Stomach (tissue), 8 donors: ENCODE measurements at regions not wholly inside any gene's neighbourhood (a gene's known extent, or its start where the extent isn't known, plus 50 kb on each side); places are given as distances from the start of the nearest gene placed in this dataset.

Experiments used
- DNase-seq, 2 donors: peaks; one replicate each; pipeline versions ENCODE4 v3.0.0 to v3.0.0-alpha.2; 2013 to 2019
- H3K27ac ChIP-seq, 5 donors: fragments of 200-600 bp in 4 of 5; sonication (generic) in 4 of 5; one replicate each; pipeline ENCODE4 v1.5.1; 2013 to 2019; ENCODE audit warnings: mild to moderate bottlenecking in 1 of 5, moderate library complexity in 1 of 5
- H3K27me3 ChIP-seq, 3 donors: fragments of 200-600 bp; sonication (generic); one replicate each; pipeline ENCODE4 v1.5.1; 2017 to 2019; ENCODE audit warnings: mixed run types in 1 of 3
- H3K36me3 ChIP-seq, 4 donors: fragments of 200-600 bp; sonication (generic); 1 replicate in 3 of 4; 2 replicates in 1 of 4; pipeline ENCODE4 v1.5.1; 2016 to 2019
- H3K4me1 ChIP-seq, 4 donors: fragments of 200-600 bp; sonication (generic); one replicate each; pipeline ENCODE4 v1.5.1; 2016 to 2019
- H3K4me3 ChIP-seq, 4 donors: fragments of 200-600 bp; sonication (generic) in 3 of 4; one replicate each; pipeline ENCODE4 v1.5.1; 2016 to 2019; ENCODE audit warnings: mild to moderate bottlenecking in 1 of 4
- H3K9me3 ChIP-seq, 4 donors: fragments of 200-600 bp; sonication (generic); one replicate each; pipeline ENCODE4 v1.5.1; 2016 to 2019
- EP300 ChIP-seq: sonication (generic); formaldehyde crosslinking; IDR thresholded peaks from one replicate; pipeline ENCODE4 v1.6.1; 2017; ENCODE audit warnings: antibody characterized with exemption
- POLR2A ChIP-seq, 4 donors: fragments of 450-650 bp; IDR thresholded peaks; one replicate each; pipeline ENCODE4 v1.6.1; 2016; ENCODE audit warnings: antibody characterized with exemption in 4 of 4, control low read depth in 2 of 4, mild to moderate bottlenecking in 1 of 4, moderate library complexity in 1 of 4
- POLR2AphosphoS5 ChIP-seq, 3 donors: sonication (generic); formaldehyde crosslinking; IDR thresholded peaks; one replicate each; pipeline ENCODE4 v1.6.1; 2016; ENCODE audit warnings: antibody characterized with exemption in 3 of 3
- WGBS, 5 donors: extraction: QIAGEN DNeasy Blood & Tissue Kit in 3 of 5; methylation state at CpG; one replicate each; pipeline versions ENCODE4 v1.1.5 to v1.1.7; 2013 to 2018; 5-methylcytosine and 5-hydroxymethylcytosine counted together
- intact Hi-C: fragments of 100-400 bp; cut with DNase I; formaldehyde crosslinking; loops from one replicate; pipeline ENCODE4 v1.15.1; 2023; ENCODE audit warnings: low total_unique reads
- TF ChIP-seq, protein P1 (sequence below), 7 experiments: fragments of 450-650 bp in 4 of 7; fragments of 200-600 bp in 3 of 7; sonication (generic) in 3 of 7; IDR thresholded peaks; one replicate each; pipeline ENCODE4 v1.5.1; 2016 to 2019; ENCODE audit warnings: antibody characterized with exemption in 7 of 7, control low read depth in 2 of 7, mild to moderate bottlenecking in 1 of 7
- donor health status: healthy with polysubstance abuse.
- donor health status: Bipolar disorder and iron deficiency.
- donor health status: healthy.

- 71 to 78% (median 75%) methylated on average over 3 of the region's 3 CpGs for WGBS, 5 donors
- no peak overlapping the region for H3K27ac ChIP-seq
- DNase-seq = no peak
- TF ChIP-seq EP300 = no peak
- TF ChIP-seq POLR2AphosphoS5 (IDR thresholded peaks at IDR 0.05) = no peak
- TF ChIP-seq POLR2A (IDR thresholded peaks at IDR 0.05) = no peak
- TF ChIP-seq, protein P1, sequence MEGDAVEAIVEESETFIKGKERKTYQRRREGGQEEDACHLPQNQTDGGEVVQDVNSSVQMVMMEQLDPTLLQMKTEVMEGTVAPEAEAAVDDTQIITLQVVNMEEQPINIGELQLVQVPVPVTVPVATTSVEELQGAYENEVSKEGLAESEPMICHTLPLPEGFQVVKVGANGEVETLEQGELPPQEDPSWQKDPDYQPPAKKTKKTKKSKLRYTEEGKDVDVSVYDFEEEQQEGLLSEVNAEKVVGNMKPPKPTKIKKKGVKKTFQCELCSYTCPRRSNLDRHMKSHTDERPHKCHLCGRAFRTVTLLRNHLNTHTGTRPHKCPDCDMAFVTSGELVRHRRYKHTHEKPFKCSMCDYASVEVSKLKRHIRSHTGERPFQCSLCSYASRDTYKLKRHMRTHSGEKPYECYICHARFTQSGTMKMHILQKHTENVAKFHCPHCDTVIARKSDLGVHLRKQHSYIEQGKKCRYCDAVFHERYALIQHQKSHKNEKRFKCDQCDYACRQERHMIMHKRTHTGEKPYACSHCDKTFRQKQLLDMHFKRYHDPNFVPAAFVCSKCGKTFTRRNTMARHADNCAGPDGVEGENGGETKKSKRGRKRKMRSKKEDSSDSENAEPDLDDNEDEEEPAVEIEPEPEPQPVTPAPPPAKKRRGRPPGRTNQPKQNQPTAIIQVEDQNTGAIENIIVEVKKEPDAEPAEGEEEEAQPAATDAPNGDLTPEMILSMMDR (IDR thresholded peaks at IDR 0.05) = no peak
- intact Hi-C loops = no loop called here
- H3K36me3 ChIP-seq = no peaks in the 10 kb centered on the region
- H3K27me3 ChIP-seq = peaks cover 0 to 9% (median 0%) of the 10 kb centered on the region in 3 donors
- H3K4me1 ChIP-seq = no peaks in the 10 kb centered on the region
- H3K9me3 ChIP-seq = no peaks in the 10 kb centered on the region
- no peak overlapping the region for H3K4me3 ChIP-seq
Observed at GRCh38 chr7:25420771-25421170, 192.5 kb upstream of the NPVF start.

GRCh38 chr7:25424113-25424512, 195.8 kb upstream of the NPVF start:
- H3K9me3 ChIP-seq = no peaks in the 10 kb centered on the region
- no peak overlapping the region for H3K4me3 ChIP-seq
- WGBS, 5 donors = 42 to 71% (median 63%) methylated on average over 2 of the region's 2 CpGs
- intact Hi-C loops = no loop called here
- TF ChIP-seq POLR2A (IDR thresholded peaks at IDR 0.05) (no peak), POLR2AphosphoS5 (IDR thresholded peaks at IDR 0.05) (no peak), EP300 (no peak)
- TF ChIP-seq, protein P1 (IDR thresholded peaks at IDR 0.05) = no peak
- no peaks in the 10 kb centered on the region for H3K36me3 ChIP-seq
- H3K27ac ChIP-seq = no peak overlapping the region
- no peak for DNase-seq
- no peaks in the 10 kb centered on the region for H3K27me3 ChIP-seq
- no peaks in the 10 kb centered on the region for H3K4me1 ChIP-seq

DNA sequence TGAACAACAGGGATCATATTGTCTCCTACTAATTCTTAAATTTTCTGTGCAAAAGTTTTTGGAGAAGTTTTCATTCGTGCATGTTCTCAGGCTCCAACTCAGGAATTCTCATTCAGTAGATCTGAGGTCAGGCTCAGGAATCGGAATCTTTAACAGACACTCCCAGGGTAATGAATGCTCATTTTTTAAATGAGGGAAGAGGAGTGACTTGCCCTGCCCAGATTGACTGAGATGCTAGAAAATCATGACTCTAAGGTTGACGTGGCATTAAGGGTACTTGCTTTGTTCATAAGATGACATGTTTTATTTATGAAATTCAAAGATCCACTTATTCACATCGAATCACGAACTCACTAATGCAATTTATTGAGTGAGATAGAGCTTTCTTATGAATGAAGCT, 196.6 kb upstream of the NPVF start:
- no peaks in the 10 kb centered on the region for H3K4me1 ChIP-seq
- no peaks in the 10 kb centered on the region for H3K9me3 ChIP-seq
- intact Hi-C loops = no loop called here
- no peaks in the 10 kb centered on the region for H3K36me3 ChIP-seq
- 80 to 86% (median 85%) methylated on average over 5 of the region's 5 CpGs for WGBS, 5 donors
- no peak overlapping the region for H3K27ac ChIP-seq
- DNase-seq = no peak
- TF ChIP-seq, protein P1 (IDR thresholded peaks at IDR 0.05) = no peak
- no peak for TF ChIP-seq POLR2AphosphoS5 (IDR thresholded peaks at IDR 0.05)
- no peak for TF ChIP-seq POLR2A (IDR thresholded peaks at IDR 0.05)
- no peak for TF ChIP-seq EP300
- H3K27me3 ChIP-seq = no peaks in the 10 kb centered on the region
- H3K4me3 ChIP-seq = no peak overlapping the region

GRCh38 chr7:25427721-25428120, 199.4 kb upstream of the NPVF start:
- Histone ChIP-seq H3K4me3 (no peak overlapping the region), H3K4me1 (peaks cover 0 to 6% (median 0%) of the 10 kb centered on the region in 4 donors), H3K27ac (no peak overlapping the region), H3K9me3 (no peaks in the 10 kb centered on the region), H3K36me3 (no peaks in the 10 kb centered on the region), H3K27me3 (no peaks in the 10 kb centered on the region)
- TF ChIP-seq, protein P1 (IDR thresholded peaks at IDR 0.05) = no peak
- TF ChIP-seq POLR2AphosphoS5 (IDR thresholded peaks at IDR 0.05) (no peak), EP300 (no peak), POLR2A (IDR thresholded peaks at IDR 0.05) (no peak)
- intact Hi-C loops = no loop called here
- 54 to 64% (median 57%) methylated on average over 1 of the region's 1 CpG for WGBS, 5 donors
- DNase-seq = no peak
